Stimulated activated memory B cell treated with anti-CD40 and anti-IgM and Interleukin-4, amounts not matched to agents 10 μg/mL and 1 μg/mL and 100 μg/mL, for 72 hours (primary cell): ENCODE measurements at regions not wholly inside any gene's neighbourhood (a gene's known extent, or its start where the extent isn't known, plus 50 kb on each side); places are given as distances from the start of the nearest gene placed in this dataset.

Source experiments
- ATAC-seq: fragments of 150-1000 bp; cut with Tn5 transposase; 2 replicates; pipeline ENCODE4 v1.10.0; 2021
- H3K27ac Mint-ChIP-seq: one replicate; pipeline ENCODE4 v1.8.0; 2022; ENCODE audit warnings: mild to moderate bottlenecking, mixed read lengths
- H3K27me3 Mint-ChIP-seq: one replicate; pipeline ENCODE4 v1.8.0; 2022; ENCODE audit warnings: mixed read lengths
- H3K36me3 Mint-ChIP-seq: one replicate; pipeline ENCODE4 v1.8.0; 2022; ENCODE audit warnings: mixed read lengths
- H3K4me1 Mint-ChIP-seq: one replicate; pipeline ENCODE4 v1.8.0; 2022; ENCODE audit warnings: mixed read lengths
- H3K4me3 Mint-ChIP-seq: one replicate; pipeline ENCODE4 v1.8.0; 2022; ENCODE audit warnings: mild to moderate bottlenecking, moderate library complexity, mixed read lengths
- H3K9me3 Mint-ChIP-seq: one replicate; pipeline ENCODE4 v1.8.0; 2022; ENCODE audit warnings: mixed read lengths

DNA sequence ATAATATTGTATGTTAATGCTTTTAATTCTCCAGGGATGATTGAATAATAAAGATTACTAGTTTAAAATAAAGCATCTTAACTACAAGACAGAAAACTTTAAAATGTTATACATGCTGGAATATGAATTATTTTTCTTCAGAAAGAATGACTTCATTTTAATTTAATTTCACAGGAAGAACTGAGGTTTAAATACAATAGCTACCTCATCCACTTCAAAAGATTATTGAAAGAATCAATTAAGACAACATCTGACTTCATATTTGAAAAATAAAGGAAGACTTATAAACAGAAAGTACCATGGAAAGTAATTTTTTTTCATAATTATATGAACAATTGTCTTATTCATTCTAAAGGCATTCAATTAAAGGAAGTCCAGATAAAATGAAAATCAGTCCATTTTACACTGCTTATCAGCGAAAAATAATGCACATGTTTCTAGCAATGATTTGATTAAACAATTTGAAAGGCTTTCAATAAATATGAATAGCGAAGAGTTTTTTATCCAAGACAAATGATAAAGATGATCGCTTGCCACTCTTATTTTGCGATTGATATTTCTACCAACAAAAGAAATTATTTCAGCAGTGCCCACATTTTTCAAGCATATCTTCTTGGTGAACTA, 368.5 kb upstream of the OPRM1 start:
- Mint-ChIP-seq H3K27me3 (no peaks in the 10 kb centered on the region), H3K4me1 (no peaks in the 10 kb centered on the region), H3K4me3 (no peak overlapping the region), H3K36me3 (no peaks in the 10 kb centered on the region), H3K9me3 (no peaks in the 10 kb centered on the region), H3K27ac (no peak overlapping the region)
- ATAC-seq, result no peak

- no peak overlapping the region for H3K4me3 Mint-ChIP-seq
- no peak for ATAC-seq
Observed at GRCh38 chr6:153668758-153669157, 370.3 kb upstream of the OPRM1 start.

GRCh38 chr6:153662982-153663381, 376.1 kb upstream of the OPRM1 start:
- no peaks in the 10 kb centered on the region for H3K27me3 Mint-ChIP-seq
- H3K27ac Mint-ChIP-seq, result no peak overlapping the region
- H3K36me3 Mint-ChIP-seq, result no peaks in the 10 kb centered on the region
- peaks cover 5% of the 10 kb centered on the region for H3K9me3 Mint-ChIP-seq
- H3K4me1 Mint-ChIP-seq, result no peaks in the 10 kb centered on the region
- ATAC-seq, result no peak
- H3K4me3 Mint-ChIP-seq, result no peak overlapping the region

More at GRCh38 chr6:153668758-153669157, 370.3 kb upstream of the OPRM1 start:
- H3K9me3 Mint-ChIP-seq, result peaks cover 3% of the 10 kb centered on the region
- H3K4me1 Mint-ChIP-seq, result no peaks in the 10 kb centered on the region
- no peaks in the 10 kb centered on the region for H3K36me3 Mint-ChIP-seq
- no peaks in the 10 kb centered on the region for H3K27me3 Mint-ChIP-seq
- no peak overlapping the region for H3K27ac Mint-ChIP-seq

DNA sequence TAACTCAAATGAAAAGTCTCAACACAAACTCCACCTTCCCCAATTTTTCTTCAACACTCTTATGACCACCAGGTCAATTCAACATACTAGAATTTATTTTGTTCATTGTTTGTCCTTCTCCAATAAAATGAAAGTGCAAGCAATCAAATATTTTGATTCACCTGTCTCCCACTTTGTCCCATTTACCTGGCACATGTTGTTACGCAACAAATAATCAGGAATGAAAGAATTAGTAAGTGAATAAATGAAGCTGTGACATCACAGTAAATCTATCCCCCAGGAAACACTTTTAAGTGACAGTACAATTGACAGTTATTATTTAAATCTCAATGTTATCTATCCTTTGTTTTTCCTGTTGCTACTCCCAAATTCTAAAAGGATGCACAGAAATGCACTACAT, 393.7 kb upstream of the OPRM1 start:
- no peaks in the 10 kb centered on the region for H3K36me3 Mint-ChIP-seq
- H3K27me3 Mint-ChIP-seq, result no peaks in the 10 kb centered on the region
- no peak overlapping the region for H3K4me3 Mint-ChIP-seq
- ATAC-seq, result no peak
- H3K9me3 Mint-ChIP-seq, result peaks cover 3% of the 10 kb centered on the region
- H3K4me1 Mint-ChIP-seq, result no peaks in the 10 kb centered on the region
- H3K27ac Mint-ChIP-seq, result no peak overlapping the region

- Mint-ChIP-seq H3K36me3 (no peaks in the 10 kb centered on the region), H3K4me3 (no peak overlapping the region), H3K9me3 (peaks cover 3% of the 10 kb centered on the region), H3K27ac (no peak overlapping the region), H3K27me3 (no peaks in the 10 kb centered on the region), H3K4me1 (no peaks in the 10 kb centered on the region)
- ATAC-seq, result no peak
Observed at GRCh38 chr6:153644000-153644399, 395.0 kb upstream of the OPRM1 start.

DNA sequence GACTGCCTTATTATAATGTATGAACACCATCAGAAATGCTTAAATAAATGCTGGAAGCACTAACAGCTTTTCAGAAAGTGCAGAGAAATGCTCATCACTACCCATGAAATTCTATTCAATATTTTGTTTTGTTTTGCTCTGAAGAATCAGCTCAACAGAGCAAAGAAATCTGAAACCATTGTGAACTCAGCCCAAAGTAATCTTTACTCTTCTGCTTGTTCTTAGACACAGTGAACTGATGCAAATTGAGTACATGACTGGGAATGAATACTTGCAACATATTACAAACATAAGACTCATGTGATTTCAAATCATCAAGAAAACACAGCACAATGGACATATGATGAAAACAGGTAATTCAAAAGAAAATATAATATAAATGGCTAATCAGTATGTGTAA, 404.6 kb upstream of the OPRM1 start:
- Mint-ChIP-seq H3K27ac (no peak overlapping the region), H3K36me3 (no peaks in the 10 kb centered on the region), H3K4me1 (no peaks in the 10 kb centered on the region), H3K4me3 (no peak overlapping the region), H3K27me3 (no peaks in the 10 kb centered on the region), H3K9me3 (peaks cover 6% of the 10 kb centered on the region)
- no peak for ATAC-seq

GRCh38 chr6:153625089-153625488, 414.0 kb upstream of the OPRM1 start:
- no peaks in the 10 kb centered on the region for H3K36me3 Mint-ChIP-seq
- ATAC-seq, result no peak
- H3K4me3 Mint-ChIP-seq, result no peak overlapping the region
- no peaks in the 10 kb centered on the region for H3K4me1 Mint-ChIP-seq
- no peaks in the 10 kb centered on the region for H3K27me3 Mint-ChIP-seq
- no peak overlapping the region for H3K27ac Mint-ChIP-seq
- peaks cover 11% of the 10 kb centered on the region for H3K9me3 Mint-ChIP-seq

- ATAC-seq, result no peak
- Mint-ChIP-seq H3K36me3 (no peaks in the 10 kb centered on the region), H3K4me3 (no peak overlapping the region), H3K9me3 (peaks cover 11% of the 10 kb centered on the region), H3K27me3 (no peaks in the 10 kb centered on the region), H3K27ac (no peak overlapping the region), H3K4me1 (no peaks in the 10 kb centered on the region)
Observed at GRCh38 chr6:153624528-153624927, 414.5 kb upstream of the OPRM1 start.

GRCh38 chr6:153623496-153623895, 415.5 kb upstream of the OPRM1 start:
- no peaks in the 10 kb centered on the region for H3K36me3 Mint-ChIP-seq
- ATAC-seq, result no peak

GRCh38 chr6:153621491-153621890, 417.5 kb upstream of the OPRM1 start:
- Mint-ChIP-seq H3K36me3 (no peaks in the 10 kb centered on the region), H3K27me3 (no peaks in the 10 kb centered on the region), H3K9me3 (peaks cover 9% of the 10 kb centered on the region), H3K27ac (no peak overlapping the region), H3K4me3 (no peak overlapping the region), H3K4me1 (no peaks in the 10 kb centered on the region)
- ATAC-seq, result no peak

More at GRCh38 chr6:153623496-153623895, 415.5 kb upstream of the OPRM1 start:
- Mint-ChIP-seq H3K27me3 (no peaks in the 10 kb centered on the region), H3K4me1 (no peaks in the 10 kb centered on the region), H3K9me3 (peaks cover 11% of the 10 kb centered on the region), H3K4me3 (no peak overlapping the region), H3K27ac (no peak overlapping the region)

GRCh38 chr6:153621070-153621469, 418.0 kb upstream of the OPRM1 start:
- ATAC-seq, result no peak
- Mint-ChIP-seq H3K4me3 (no peak overlapping the region), H3K4me1 (no peaks in the 10 kb centered on the region), H3K36me3 (no peaks in the 10 kb centered on the region), H3K27ac (no peak overlapping the region), H3K9me3 (peaks cover 9% of the 10 kb centered on the region), H3K27me3 (no peaks in the 10 kb centered on the region)

GRCh38 chr6:153618371-153619322, 420.4 kb upstream of the OPRM1 start:
- ATAC-seq, result no peak
- H3K27me3 Mint-ChIP-seq, result no peaks in the 10 kb centered on the region
- peaks cover 2% of the 10 kb centered on the region for H3K9me3 Mint-ChIP-seq
- no peaks in the 10 kb centered on the region for H3K4me1 Mint-ChIP-seq
- H3K36me3 Mint-ChIP-seq, result no peaks in the 10 kb centered on the region
- no peak overlapping the region for H3K4me3 Mint-ChIP-seq
- no peak overlapping the region for H3K27ac Mint-ChIP-seq

DNA sequence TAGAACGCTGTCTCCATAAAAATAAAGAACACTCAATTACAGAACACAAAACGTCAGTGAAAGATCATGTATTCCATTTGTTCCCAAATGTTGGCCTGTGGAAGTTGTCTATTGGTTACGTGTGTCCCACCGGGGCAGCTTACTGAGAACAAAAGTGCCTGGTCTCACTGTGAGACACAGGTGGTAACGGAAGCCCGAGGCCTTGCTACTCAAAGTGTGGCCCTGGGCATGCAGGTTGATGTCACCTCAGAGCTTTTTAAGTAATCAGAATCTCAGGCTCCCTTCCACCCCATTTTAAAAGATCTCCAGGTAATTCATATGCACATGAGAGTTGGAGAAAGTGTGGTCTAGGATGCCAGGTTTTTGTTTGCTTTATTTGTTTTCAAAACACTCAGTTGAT, 422.5 kb upstream of the OPRM1 start:
- no peaks in the 10 kb centered on the region for H3K27me3 Mint-ChIP-seq
- no peak overlapping the region for H3K27ac Mint-ChIP-seq
- no peaks in the 10 kb centered on the region for H3K4me1 Mint-ChIP-seq
- H3K9me3 Mint-ChIP-seq, result no peaks in the 10 kb centered on the region
- H3K4me3 Mint-ChIP-seq, result no peak overlapping the region
- H3K36me3 Mint-ChIP-seq, result no peaks in the 10 kb centered on the region
- no peak for ATAC-seq

- no peak overlapping the region for H3K27ac Mint-ChIP-seq
- H3K9me3 Mint-ChIP-seq, result no peaks in the 10 kb centered on the region
- no peak for ATAC-seq
- no peaks in the 10 kb centered on the region for H3K4me1 Mint-ChIP-seq
- H3K4me3 Mint-ChIP-seq, result no peak overlapping the region
- no peaks in the 10 kb centered on the region for H3K27me3 Mint-ChIP-seq
- no peaks in the 10 kb centered on the region for H3K36me3 Mint-ChIP-seq
Observed at GRCh38 chr6:153613719-153614455, 425.2 kb upstream of the OPRM1 start.

- H3K9me3 Mint-ChIP-seq, result peaks cover 2% of the 10 kb centered on the region
- no peaks in the 10 kb centered on the region for H3K36me3 Mint-ChIP-seq
- H3K27ac Mint-ChIP-seq, result no peak overlapping the region
- no peaks in the 10 kb centered on the region for H3K27me3 Mint-ChIP-seq
- no peaks in the 10 kb centered on the region for H3K4me1 Mint-ChIP-seq
- no peak overlapping the region for H3K4me3 Mint-ChIP-seq
- ATAC-seq, result no peak
Observed at GRCh38 chr6:153602401-153602800, 436.6 kb upstream of the OPRM1 start.
